ENCODE measurements at regions not wholly inside any gene's neighbourhood (a gene's known extent, or its start where the extent isn't known, plus 50 kb on each side); places are given as distances from the start of the nearest gene placed in this dataset.

DNA sequence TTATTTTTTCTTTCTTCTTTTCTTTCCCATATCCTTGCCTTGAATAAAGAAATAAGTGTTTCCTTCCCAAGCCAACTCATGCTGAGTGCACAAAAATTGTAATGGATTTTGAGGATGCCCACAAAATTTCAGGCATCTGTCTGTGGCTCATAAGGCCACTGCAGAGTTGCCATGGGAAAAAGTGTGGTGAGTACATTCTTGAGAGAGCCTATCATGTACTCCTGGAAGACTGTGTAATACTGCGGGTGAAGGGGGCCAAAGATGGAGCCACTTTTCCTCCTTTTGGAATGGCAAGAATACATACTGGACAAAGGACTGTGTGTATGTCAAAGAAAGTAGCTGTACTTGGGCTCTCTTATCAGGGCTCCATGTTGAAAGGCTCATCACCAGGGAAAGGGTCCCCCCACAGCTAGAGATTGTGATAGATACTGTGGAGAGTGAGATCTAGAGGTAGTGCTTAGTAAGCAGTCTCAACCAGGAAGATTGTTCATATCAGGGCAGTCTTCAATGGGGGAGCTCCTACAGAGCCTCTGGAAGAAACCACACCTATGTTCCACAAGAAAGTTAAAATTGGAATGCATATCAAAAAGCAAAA, 341.6 kb upstream of the KCND2 start:
- TF ChIP-seq POLR2AphosphoS5 (IDR thresholded peaks at IDR 0.05; ENCODE audit: borderline replicate concordance, low read depth, low read length), result no peak
- TF ChIP-seq EZH2 (IDR thresholded peaks at IDR 0.05), result no peak
